ENCODE measurements at regions not wholly inside any gene's neighbourhood (a gene's known extent, or its start where the extent isn't known, plus 50 kb on each side); places are given as distances from the start of the nearest gene placed in this dataset.

DNA sequence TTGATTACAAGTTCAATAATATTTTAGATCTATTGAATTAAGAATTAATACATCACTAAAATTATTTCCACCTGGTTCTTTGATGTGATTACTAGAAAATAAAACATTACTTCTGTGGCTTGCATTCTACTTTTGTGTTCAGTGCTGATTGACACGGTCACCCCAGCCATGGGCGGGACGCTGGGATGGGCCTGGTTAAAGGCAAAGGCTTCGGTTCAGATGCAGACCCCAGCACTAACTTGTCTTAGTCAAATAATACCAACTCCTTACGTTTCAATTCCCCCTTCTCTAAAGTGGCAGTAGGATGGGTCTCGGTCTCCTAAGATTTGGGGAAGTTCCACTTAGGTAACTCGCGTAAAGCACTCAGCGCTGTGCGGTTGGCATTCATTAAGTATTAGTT is 144.9 kb downstream of the URI1 start:
- BruUV-seq (replicated peaks) = no TSS peak
- H4K20me1 ChIP-seq (ENCODE audit: insufficient read depth, low read length) = no peaks in the 10 kb centered on the region
- no peak overlapping the region for H3K4ac ChIP-seq (ENCODE audit: low read depth, low read length)
- no peak overlapping the region for H2AK9ac ChIP-seq (replicated peaks; ENCODE audit: low read depth, low read length, poor library complexity)
- no peaks in the 10 kb centered on the region for H3K27me3 ChIP-seq (ENCODE audit: control insufficient read depth, insufficient read depth, low read length)
- H3K9ac ChIP-seq (ENCODE audit: low read depth, low read length) = no peak overlapping the region
- H3K79me1 ChIP-seq (ENCODE audit: low read depth in 1 of 2, low read length in 2 of 2) = no peaks in the 10 kb centered on the region
- no peak overlapping the region for H2BK15ac ChIP-seq (ENCODE audit: low read depth, low read length)
- POLR2A ChIA-PET (ENCODE audit: unreplicated experiment) = no interaction called here
- no peak overlapping the region for H4K5ac ChIP-seq (ENCODE audit: low read depth, low read length)
- H2BK5ac ChIP-seq (ENCODE audit: low read depth, low read length, poor library complexity, severe bottlenecking) = no peak overlapping the region
- intact Hi-C loops (cut with micrococcal nuclease) (no loop called here), dilution Hi-C loops (cut with HindIII; ENCODE audit: low sequenced_read_pairs, unreplicated experiment) (no loop called here), in situ Hi-C loops (cut with MboI; ENCODE audit: low sequenced_read_pairs) (no loop called here)
- H4K91ac ChIP-seq (ENCODE audit: insufficient read depth, low read depth, low read length) = no peak overlapping the region
- no peak overlapping the region for H3K4me3 ChIP-seq (ENCODE audit: insufficient read depth, low read depth, low read length)
- TF ChIP-seq MXI1 (IDR thresholded peaks at IDR 0.05; ENCODE audit: borderline replicate concordance, low read depth, low read length) = no peak
- no peak for TF ChIP-seq RAD21 (IDR thresholded peaks at IDR 0.05; ENCODE audit: low read length)
- no peak for TF ChIP-seq POLR2A (IDR thresholded peaks at IDR 0.05; ENCODE audit: low read depth, low read length)
- no peak for TF ChIP-seq CHD1 (IDR thresholded peaks at IDR 0.05; ENCODE audit: low read depth, low read length)
- TF ChIP-seq RFX5 (IDR thresholded peaks at IDR 0.05; ENCODE audit: low read depth, low read length) = no peak
- DNase-seq = no peak
- no peak overlapping the region for H2BK120ac ChIP-seq (ENCODE audit: low read depth, low read length)
- no peaks in the 10 kb centered on the region for H3K4me1 ChIP-seq (ENCODE audit: control insufficient read depth, insufficient read depth, low read length)
- H2AFZ ChIP-seq (replicated peaks; ENCODE audit: low read length, poor library complexity) = no peak overlapping the region
- no peak overlapping the region for H3K18ac ChIP-seq (ENCODE audit: low read depth, low read length)
- CTCF ChIA-PET = no interaction called here
- H2AK5ac ChIP-seq (ENCODE audit: low read depth, low read length) = no peak overlapping the region
- no peak overlapping the region for H3K23ac ChIP-seq (ENCODE audit: low read depth, low read length)
- no peaks in the 10 kb centered on the region; the same call in 1 of the 2 replicates for H3K9me3 ChIP-seq (ENCODE audit: control insufficient read depth, insufficient read depth, low read length)
- no peaks in the 10 kb centered on the region for H3K36me3 ChIP-seq (ENCODE audit: control insufficient read depth, insufficient read depth, low read length)
- no peak overlapping the region for H3K14ac ChIP-seq (replicated peaks; ENCODE audit: low read depth, low read length)
- H3K27ac ChIP-seq (ENCODE audit: insufficient read depth, low read length) = no peak overlapping the region
- H3K4me2 ChIP-seq (ENCODE audit: low read depth, low read length) = no peak overlapping the region
- ATAC-seq (ENCODE audit: low read depth) = no peak
- no peak overlapping the region for H3K56ac ChIP-seq (ENCODE audit: extremely low read depth, insufficient read depth, low read length)
- no peak overlapping the region for H2BK20ac ChIP-seq (ENCODE audit: low read depth, low read length)
- H3K9me1 ChIP-seq (ENCODE audit: insufficient read depth, low read length) = no peaks in the 10 kb centered on the region
- no peak overlapping the region for H4K8ac ChIP-seq (ENCODE audit: low read depth in 2 of 2, low read length in 2 of 2)
- WGBS, 2 experiments (ENCODE audit: extremely low coverage in 2 of 2, insufficient read length in 1 of 2) = no CpG with 5 or more reads among the region's 10 CpGs

Measured in IMR-90 (cell line).